ENCODE measurements at regions not wholly inside any gene's neighbourhood (a gene's known extent, or its start where the extent isn't known, plus 50 kb on each side); places are given as distances from the start of the nearest gene placed in this dataset.

- DNase-seq (ENCODE audit: low read depth in 2 of 3, low spot score in 2 of 3) = no peak
Observed at GRCh38 chr4:38538517-38538916, 125.5 kb upstream of the KLF3 start.

- no peak for DNase-seq (ENCODE audit: low read depth in 2 of 3, low spot score in 2 of 3)
Observed at GRCh38 chr4:38539501-38539900, 124.5 kb upstream of the KLF3 start.

- no peak for DNase-seq (ENCODE audit: low read depth in 2 of 3, low spot score in 2 of 3)
Observed at GRCh38 chr4:38547052-38547451, 116.9 kb upstream of the KLF3 start.

GRCh38 chr4:38548256-38548655 is 115.7 kb upstream of the KLF3 start:
- no peak for DNase-seq (ENCODE audit: low read depth in 2 of 3, low spot score in 2 of 3)

- no peak for DNase-seq (ENCODE audit: low read depth in 2 of 3, low spot score in 2 of 3)
Observed at GRCh38 chr4:38559374-38559773, 104.6 kb upstream of the KLF3 start.

GRCh38 chr4:38560340-38560739 is 103.7 kb upstream of the KLF3 start:
- DNase-seq (ENCODE audit: low read depth in 2 of 3, low spot score in 2 of 3) = no peak

GRCh38 chr4:38560768-38561558 is 103.0 kb upstream of the KLF3 start:
- no peak for DNase-seq (ENCODE audit: low read depth in 2 of 3, low spot score in 2 of 3)

GRCh38 chr4:38562751-38563198 is 101.2 kb upstream of the KLF3 start:
- DNase-seq (ENCODE audit: low read depth in 2 of 3, low spot score in 2 of 3) = no peak

- no peak for DNase-seq (ENCODE audit: low read depth in 2 of 3, low spot score in 2 of 3)
Observed at GRCh38 chr4:38563707-38564495, 100.1 kb upstream of the KLF3 start.

- DNase-seq (ENCODE audit: low read depth in 2 of 3, low spot score in 2 of 3) = no peak
Observed at GRCh38 chr4:38565271-38566199, 98.5 kb upstream of the KLF3 start.

- DNase-seq (ENCODE audit: low read depth in 2 of 3, low spot score in 2 of 3) = no peak
Observed at GRCh38 chr4:38566806-38567398, 97.1 kb upstream of the KLF3 start.

- no peak for DNase-seq (ENCODE audit: low read depth in 2 of 3, low spot score in 2 of 3)
Observed at GRCh38 chr4:38567457-38567856, 96.5 kb upstream of the KLF3 start.

GRCh38 chr4:38568768-38569167 is 95.2 kb upstream of the KLF3 start:
- DNase-seq (ENCODE audit: low read depth in 2 of 3, low spot score in 2 of 3) = no peak

GRCh38 chr4:38570647-38571276 is 93.2 kb upstream of the KLF3 start:
- DNase-seq (ENCODE audit: low read depth in 2 of 3, low spot score in 2 of 3) = no peak

- DNase-seq (ENCODE audit: low read depth in 2 of 3, low spot score in 2 of 3) = no peak
Observed at GRCh38 chr4:38572793-38573192, 91.2 kb upstream of the KLF3 start.

- no peak for DNase-seq (ENCODE audit: low read depth in 2 of 3, low spot score in 2 of 3)
Observed at GRCh38 chr4:38574559-38575333, 89.3 kb upstream of the KLF3 start.

GRCh38 chr4:38576767-38577166 is 87.2 kb upstream of the KLF3 start:
- no peak for DNase-seq (ENCODE audit: low read depth in 2 of 3, low spot score in 2 of 3)

GRCh38 chr4:38577462-38577861 is 86.5 kb upstream of the KLF3 start:
- no peak for DNase-seq (ENCODE audit: low read depth in 2 of 3, low spot score in 2 of 3)

GRCh38 chr4:38581426-38582106 is 82.4 kb upstream of the KLF3 start:
- no peak for DNase-seq (ENCODE audit: low read depth in 2 of 3, low spot score in 2 of 3)

Measured in activated CD8-positive, alpha-beta memory T cell treated with anti-CD3 and anti-CD28 coated beads for 48 hours (primary cell).